GM21737 (cell line): ENCODE measurements at regions not wholly inside any gene's neighbourhood (a gene's known extent, or its start where the extent isn't known, plus 50 kb on each side); places are given as distances from the start of the nearest gene placed in this dataset.

Source experiments
- ATAC-seq: cut with Tn5 transposase; IDR thresholded peaks from one replicate; pipeline ENCODE4 v1.9.1; 2021; ENCODE audit warnings: mild to moderate bottlenecking, moderate library complexity; ENCODE audit not compliant: unreplicated experiment

DNA sequence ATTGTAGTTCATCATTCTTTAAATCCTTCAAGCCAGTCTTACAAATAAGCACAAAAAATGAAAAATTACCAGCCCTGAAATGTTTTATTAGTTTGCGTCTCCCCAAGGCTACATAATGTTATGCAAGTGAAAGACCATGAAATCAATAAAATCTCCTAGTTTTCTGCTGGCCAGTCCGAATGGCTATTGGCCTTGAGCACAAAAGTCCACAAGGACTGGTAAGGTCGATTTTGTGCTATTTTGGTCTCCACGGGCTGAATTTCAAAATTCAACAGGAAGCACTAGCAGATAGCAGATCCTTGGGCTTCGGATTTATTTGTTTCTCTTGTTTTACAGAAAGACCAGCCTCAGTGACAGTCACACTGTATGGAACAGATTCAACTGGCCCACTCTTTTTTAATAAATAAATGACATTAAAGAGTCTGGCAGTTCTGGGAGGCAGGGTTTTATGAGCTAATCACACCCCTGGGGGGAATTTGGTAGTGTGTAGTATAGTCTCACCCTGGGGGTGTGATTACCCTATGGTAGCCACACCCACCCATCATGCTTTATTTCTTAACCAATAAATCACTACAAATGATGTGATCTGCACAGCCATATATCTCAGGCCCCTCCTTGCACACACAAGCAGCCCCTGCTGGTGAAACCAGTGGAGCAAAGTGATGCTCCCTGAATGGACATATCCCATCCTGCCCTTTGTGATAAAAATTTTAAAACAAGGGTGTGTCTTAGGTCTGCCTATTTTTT is 51.1 kb upstream of the TMEM33 start:
- no peak for ATAC-seq

DNA sequence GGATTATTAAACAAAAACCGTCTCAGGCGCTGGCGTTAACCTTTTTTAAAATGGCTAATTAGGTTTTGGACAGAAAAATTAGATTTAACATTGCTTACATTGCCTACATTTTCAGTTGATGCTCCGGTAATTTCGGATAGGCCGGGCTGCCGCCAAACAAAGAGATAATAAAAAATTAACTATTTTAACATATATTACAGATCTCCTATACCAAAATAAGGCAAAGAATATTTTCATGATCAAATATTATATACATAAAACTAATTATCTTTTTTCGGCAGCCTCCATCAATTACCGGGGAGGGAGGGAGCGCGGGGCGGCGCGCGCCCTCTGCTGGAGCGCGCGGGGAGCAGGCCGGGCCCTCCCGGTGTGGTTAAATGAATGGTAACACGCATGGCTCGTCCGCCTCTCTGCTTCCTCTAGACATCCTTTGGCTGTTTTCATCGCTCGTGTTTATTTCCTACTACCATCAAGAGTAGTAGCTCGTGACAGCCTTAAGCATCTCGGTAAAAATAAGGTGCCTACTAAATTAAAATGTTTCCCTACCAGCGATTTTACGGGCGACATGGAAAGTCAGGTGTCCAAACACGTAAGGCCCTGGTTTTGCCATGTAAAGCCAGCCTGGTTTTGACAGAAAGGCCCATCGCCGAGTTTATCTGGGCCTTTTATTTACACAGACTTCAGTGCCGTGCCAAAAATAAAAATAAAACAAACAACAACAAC is 52.4 kb upstream of the TMEM33 start:
- ATAC-seq, result peak; percentile 87

DNA sequence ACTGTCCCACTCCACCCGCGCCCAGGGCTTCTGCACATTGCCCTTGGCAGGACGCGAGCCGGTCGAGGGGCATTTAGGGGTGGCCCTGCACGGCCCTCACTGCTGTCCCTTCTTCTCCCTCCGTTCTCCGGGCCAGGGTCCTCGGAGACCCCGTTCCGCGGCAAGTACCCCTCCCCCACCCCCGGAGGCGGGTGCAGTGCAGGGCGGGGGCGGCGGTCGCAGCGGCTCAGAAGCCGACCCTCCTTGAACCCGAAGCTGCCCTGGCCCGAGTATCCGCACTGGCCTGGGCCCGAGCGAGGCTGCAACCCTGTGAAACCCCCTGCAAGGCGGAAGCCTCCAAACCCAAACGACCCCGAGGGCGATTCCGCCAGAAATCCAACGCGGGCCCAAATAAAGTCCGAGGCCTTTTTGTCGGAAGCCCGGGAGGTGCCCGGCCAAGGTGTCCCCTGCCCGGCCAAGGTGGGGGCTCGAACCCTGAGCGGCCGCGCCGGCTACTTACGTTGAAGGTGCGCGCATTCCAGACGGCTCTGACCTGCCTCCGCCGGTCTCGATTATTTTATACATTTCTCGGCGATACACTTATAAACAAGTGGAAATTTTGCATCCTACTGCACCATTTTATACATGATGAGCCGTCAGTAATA is 53.1 kb upstream of the TMEM33 start:
- no peak for ATAC-seq

DNA sequence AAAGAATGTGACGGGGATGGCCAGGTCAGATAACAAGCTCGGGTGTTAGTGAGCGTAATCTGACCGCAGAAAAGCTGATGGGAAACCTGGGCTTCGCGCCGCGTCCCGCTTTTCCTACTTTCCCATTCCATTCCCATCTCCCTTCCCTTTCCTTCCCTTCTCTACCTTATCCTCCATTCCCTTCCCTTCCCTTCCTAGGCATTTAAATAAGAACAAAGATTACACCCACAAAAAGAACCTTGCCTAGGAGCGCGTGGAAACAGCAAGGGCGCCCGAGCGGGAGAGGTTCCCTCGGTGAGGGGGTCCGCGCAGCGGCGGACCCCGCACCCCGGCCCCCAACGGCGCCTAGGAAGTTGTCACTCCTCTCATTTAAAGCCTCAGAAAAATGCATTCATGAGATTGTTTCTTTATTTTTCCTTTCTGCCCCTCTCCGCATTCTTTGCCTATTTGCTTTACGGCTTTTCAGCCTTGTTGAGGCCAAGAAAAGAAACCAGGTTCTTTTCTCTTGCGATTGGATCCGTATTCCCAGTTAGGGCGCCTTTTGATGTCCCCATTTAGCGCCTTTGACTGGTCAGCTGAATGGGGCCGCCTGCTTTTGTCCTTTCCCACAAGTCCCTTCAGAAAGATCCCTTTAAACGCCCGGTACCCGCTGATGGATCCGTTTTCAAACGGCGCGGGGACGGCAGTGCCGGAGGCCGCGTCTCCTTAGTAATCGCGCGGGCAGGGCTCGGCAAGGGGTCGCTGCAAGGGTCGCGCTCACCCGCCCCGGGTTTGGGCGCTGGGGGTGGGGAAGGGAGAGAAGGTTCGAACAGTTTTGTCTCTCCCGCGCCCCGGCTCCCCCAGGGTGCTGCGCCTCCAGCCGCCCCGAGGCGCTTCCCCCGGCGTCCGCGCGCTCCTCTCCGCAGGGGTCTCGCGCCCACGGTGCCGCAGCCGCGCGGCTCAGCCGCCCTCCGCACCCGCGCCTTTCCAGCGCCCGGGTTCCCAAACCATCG is 54.1 kb upstream of the TMEM33 start:
- ATAC-seq, result no peak

DNA sequence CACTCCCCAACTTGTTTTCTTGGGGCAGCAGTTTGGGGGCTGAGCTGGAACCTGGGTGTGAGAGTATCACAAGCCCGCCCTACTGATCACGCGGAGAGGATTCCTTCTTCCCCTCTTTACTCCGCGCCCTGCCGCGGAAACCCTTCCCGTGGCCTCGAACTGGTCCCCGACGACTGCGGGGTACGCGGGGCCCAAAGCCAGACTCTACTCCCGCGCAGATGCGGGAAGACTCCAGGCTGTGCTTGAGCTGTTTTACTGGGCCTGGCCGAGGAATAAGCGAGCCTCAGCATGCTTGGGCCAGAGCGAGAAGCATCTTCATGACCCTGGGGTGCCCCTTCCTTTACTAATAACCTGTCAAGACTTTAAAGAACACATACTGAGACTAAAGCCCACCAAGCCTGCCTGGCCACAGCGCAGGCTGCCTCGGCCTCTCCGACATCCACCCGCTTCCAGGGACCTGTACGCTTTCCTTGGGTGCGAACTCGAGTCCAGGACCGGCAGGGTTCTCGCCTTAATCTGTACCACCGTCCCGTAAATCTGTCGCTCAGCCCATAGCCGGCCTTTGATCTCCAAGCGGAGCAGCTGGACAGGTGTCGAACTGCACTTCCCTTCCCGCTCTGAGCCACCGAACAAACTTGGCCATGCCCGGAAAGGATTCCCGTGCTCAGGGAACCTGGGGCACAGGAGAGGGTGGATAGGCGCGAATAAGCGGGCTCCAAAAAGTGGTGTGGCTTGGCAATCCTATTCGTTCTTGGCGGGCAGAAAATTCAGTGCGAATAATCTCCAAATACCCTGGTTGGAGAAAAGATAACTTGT is 55.0 kb upstream of the TMEM33 start:
- no peak for ATAC-seq

DNA sequence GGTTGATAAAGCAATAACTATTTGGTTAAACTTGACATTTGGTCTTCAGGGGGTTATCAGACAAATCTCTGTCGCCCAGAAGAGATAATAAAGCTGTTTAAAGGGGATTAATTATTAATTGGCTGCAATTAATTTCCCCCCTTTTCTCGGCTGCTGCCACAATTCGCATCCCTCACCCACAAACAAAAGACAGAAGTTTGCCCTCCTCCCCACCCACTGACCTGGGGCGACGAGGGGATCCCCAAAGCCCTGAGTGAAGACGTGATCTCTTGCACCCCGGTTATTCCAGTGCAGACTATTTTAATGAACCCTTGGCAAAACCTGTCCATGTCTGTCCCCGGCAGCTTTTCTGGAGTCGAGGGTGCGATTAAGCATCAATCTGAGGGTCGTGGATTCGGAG is 55.7 kb upstream of the TMEM33 start:
- no peak for ATAC-seq

DNA sequence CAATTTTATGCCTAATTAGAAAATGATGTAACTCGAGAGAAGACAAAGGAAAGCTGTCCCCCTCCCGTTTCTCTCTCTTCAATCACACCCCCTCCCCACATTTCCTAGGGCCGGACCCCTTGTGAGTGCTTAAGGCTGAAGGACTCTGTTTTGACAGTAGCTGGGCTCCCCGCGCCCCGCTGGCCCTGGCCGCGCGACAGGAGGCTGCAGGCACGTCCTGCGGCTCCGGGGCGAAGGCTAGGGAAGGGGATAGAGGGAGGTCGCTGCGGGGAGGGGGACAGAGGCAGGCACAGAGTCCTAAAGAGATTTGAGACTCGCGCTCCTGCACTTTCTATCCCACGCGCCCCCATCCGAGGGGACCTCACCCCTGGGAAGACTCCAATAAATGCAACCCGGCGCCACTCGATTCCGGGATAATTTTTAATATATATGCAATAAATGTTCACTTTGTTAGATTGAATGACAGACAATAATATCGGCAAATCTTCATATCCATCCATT is 56.2 kb upstream of the TMEM33 start:
- ATAC-seq, result no peak

DNA sequence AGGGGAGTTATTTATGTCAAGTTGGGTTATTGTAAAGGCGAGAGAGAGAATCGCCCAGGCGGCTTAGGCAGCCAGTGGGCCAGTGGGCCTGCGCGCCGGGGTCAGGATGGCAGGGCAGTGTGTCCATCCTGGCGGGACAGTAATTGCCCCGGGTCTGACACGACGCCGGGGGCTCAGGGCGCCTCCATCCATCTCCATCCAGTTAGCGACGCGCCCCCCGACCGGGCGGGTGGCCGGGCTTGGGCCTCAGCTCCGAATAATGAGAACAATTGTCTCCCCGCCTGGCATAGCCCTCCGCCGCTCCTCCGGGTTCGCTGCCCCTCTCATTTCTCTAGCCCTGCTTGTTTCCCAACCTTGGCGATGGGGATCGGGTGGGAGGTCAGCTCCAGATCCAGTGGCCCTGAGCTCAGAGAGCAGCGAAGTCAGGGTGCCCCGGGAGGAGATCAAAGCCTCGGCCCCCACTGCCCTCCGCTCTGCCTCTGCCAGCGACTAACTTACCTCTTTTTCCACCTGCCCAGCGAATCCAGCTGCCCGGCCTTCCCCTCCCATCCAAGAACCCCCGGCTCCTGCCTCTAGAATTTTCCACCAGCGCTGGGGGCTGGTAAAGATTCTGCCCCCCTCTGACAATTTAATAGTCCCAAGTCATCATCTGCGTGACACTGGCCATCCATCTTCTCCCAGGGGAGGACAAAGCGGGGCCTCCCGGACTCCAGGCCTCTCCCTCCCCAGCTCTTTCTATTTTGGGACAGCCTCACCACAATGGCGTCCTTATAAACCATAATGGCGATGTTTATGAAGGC is 56.9 kb upstream of the TMEM33 start:
- ATAC-seq, result no peak

DNA sequence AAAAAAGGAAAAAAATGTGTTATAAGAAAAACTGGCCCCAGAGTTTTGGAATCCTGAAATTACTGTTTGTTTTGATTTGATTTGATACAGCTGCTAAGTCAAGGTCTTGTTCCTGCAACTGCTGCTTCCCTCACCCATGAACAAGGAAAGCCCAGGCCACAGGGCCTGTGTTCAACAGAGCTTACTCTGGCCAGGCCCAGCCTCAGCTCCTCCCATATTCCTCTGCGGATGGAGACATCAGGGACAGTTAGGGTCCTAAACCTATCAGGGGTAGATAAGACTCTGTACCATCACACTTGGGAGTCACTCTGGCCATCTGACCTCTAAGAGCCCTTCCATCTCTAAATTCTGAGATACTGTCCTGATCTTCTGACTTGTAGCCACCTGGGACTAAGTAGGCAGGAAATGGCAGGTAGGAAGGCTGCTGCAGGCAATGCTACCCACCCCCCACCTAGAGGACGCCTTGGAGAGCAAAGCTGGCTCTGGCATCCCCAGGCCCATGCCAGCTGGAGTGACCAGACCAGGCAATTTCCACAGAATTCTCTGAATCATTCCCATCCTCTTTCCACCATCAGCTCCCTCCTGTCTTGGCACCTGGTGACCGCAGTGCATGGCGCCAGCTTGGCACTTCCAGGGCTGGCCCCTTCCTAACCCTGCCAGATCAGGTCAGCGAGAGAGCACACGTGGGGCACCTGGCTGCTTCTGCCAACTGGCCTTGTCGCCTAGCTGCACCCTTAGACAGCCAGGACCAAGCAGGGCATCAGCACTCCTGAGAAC is 58.0 kb upstream of the TMEM33 start:
- no peak for ATAC-seq

DNA sequence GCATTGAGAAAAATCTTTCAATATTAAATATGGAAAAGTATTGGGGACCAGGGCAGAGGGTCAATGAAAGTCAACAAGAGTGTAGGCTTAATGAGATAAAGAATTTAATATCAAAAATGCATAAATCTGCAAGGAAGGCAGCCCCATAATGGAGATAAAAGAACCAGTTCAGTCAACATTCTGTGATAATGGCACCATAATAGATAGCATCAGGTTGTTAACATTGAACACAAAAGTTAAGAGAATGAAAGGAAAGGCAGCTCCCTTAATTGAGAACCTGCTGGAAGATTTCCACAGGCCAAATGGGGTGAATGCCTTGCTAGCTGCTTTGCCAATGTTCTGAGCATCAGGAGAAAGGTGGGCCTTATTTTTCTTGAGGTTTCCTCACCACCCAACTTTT is 60.4 kb upstream of the TMEM33 start:
- no peak for ATAC-seq

DNA sequence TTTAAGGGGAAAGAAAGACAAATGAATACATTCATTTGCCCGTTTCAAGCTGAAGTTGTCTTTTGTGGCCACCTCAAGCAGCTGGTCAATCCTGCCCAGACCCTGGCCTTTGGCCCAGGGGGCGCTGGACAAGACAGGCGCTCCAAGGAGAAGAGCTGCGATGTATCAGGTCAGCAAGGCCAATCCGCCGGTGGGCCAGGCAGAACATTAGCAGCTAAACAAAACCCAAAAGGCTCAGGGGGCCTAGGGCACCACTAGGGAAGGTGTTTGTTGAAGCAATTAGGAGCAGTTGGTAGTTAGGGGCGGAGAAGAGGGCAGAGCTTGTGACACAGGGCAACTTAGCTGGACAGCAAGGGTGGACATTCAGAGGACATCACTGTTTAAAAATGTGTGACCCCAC is 60.8 kb upstream of the TMEM33 start:
- ATAC-seq, result no peak

DNA sequence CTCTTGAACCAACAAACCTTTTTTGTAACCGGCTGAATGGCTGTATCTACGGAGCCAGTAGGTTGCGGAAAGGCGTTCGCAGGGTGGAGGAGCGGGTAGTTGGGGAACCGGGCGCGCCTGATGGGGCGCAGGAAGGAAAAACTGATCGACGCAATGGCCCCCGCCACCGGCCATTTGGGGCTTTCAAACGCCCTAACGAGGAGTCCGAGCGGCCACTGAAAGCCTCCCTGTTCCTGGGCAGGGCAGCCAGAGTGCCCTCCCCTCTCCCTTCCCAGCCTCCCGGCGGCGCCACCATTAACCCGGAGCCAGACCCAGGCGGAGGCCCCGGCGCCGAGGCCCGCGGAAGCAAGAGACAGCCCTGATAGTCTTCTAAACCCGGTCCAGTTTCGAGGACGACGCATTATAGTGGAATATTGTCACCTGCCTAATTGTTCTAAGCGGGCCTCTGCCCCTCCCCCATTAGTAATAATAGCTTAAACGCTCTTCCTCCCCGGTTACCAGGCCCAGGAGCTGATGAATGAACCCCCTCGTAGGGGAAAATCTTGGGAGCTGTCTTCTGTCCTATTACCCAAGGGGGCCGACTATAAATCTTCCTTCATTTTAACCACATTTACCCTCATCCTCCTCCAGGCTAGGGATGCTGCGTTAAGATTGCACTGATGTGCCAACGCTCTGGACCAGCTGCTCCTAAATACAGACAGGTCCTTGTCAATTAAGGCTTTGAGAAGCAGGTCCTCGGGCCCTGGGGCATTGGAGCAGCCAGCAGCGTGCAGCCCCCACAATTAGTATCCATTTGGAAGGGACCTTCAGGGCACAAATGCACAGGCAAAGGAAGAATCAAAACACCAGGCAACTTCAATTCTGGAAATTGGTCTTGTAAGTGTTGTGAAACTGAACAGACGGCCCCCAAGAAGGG is 61.6 kb upstream of the TMEM33 start:
- ATAC-seq, result no peak

DNA sequence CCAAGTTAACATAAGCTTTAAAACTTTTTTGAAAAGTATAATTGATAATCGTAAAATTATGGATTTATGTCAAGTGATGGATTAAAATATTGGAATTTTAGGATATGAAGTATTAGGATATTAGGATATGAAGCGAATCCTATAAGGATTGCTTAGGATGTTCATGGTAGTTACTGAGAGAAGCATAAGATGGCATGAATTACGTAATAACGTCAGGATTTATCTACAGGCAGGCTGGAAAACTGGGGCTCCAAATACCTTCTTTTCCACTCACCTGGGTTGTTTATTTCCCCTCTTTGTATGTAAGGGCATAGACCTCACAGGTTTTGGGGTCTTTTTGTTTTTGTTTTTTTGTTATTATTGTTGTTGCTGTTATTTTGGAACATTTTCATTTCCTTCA is 65.2 kb upstream of the TMEM33 start:
- ATAC-seq, result no peak

DNA sequence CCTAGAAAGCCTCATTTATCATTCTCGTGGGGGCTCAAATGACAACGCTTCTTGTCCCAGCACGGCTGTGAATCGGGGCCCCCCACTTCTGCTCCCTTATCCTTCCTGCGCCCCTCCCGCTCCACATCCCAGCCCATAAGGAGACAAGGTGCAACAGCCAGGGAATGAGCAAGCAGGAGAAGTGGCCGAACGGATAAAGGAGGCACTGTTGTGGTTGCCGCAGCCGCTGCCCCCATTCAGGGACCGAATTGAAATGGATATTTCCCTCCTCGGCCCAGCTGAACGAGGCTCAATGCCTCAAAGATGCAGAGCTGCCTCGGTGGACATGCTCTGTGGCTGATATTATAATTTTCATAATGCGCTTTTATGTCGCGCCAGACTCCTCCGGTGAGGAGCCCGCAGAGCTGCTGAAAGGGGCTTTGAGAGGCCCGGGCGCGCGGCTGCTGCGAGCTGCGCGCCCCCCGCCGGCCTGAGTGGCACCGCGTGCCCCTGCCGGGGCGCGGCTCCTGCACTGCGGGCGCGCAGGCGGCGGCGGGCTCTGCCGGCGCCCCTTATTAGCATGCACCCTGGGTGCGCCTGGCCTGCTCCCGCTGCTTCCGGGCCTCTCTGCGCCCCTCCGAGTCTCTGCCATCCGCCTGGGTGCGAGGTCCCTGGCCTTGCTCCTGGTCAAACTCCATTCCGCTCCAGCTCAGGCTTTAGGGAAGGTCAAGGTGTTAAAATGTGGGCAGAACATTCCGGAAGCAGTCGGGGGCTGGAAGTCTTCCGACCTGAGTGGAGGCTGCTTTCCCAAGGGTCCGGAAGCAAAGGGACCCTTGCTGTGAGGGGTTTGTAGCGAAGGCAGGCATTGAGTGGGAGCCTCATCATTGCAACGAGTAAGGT is 68.2 kb upstream of the TMEM33 start:
- no peak for ATAC-seq

DNA sequence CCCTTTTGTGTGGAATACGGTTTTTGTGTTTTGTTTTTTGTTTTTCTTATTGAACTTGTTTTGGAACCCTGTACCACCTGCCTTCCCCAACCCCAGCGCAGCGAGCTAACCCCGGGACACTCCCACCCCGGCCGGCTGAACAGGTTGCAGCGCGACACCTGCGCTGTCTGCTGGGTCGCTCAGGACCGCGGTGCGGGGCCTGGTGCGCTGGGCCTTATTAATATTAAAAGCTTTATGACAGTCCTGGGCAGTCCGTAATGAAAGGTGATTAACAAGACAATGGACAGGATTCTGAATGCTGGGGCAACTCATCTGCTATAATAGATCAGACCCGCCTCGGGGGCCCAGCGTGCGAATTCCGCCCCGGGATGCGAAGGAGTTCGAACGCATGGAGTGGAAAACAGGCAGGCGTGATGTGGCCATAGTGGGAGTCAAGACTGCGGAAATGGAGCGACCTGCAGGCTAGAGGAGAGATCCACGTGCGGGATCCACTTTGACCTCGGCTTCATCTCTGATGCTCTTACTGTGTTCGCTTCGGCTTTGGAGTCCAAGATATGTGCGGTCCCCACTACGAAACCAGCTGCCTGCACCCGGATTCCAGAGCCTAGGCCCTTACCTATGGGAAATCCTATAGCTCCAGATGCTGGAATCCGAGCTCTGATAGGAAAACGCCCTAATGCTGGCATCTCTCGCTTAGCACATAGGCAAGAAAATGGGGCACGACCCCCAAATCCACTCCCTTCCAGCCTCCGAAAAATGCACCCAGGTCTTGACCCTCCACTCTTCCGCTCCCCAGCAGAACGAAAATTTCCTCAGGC is 69.0 kb upstream of the TMEM33 start:
- no peak for ATAC-seq
